ENCODE measurements at regions not wholly inside any gene's neighbourhood (a gene's known extent, or its start where the extent isn't known, plus 50 kb on each side); places are given as distances from the start of the nearest gene placed in this dataset.

GRCh38 chr2:212845941-212846340 lies 305.5 kb downstream of the IKZF2 start:
- TF ChIP-seq, protein P1, sequence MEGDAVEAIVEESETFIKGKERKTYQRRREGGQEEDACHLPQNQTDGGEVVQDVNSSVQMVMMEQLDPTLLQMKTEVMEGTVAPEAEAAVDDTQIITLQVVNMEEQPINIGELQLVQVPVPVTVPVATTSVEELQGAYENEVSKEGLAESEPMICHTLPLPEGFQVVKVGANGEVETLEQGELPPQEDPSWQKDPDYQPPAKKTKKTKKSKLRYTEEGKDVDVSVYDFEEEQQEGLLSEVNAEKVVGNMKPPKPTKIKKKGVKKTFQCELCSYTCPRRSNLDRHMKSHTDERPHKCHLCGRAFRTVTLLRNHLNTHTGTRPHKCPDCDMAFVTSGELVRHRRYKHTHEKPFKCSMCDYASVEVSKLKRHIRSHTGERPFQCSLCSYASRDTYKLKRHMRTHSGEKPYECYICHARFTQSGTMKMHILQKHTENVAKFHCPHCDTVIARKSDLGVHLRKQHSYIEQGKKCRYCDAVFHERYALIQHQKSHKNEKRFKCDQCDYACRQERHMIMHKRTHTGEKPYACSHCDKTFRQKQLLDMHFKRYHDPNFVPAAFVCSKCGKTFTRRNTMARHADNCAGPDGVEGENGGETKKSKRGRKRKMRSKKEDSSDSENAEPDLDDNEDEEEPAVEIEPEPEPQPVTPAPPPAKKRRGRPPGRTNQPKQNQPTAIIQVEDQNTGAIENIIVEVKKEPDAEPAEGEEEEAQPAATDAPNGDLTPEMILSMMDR (IDR thresholded peaks at IDR 0.05; ENCODE audit: low read depth, low read length) = no peak
- TF ChIP-seq EZH2phosphoT487 (IDR thresholded peaks at IDR 0.05; ENCODE audit: low read depth) = no peak

Measured in OCI-LY3 (cell line).